Uterus (tissue), 2 donors: ENCODE measurements at regions not wholly inside any gene's neighbourhood (a gene's known extent, or its start where the extent isn't known, plus 50 kb on each side); places are given as distances from the start of the nearest gene placed in this dataset.

Experiments used
- CTCF ChIP-seq, 4 experiments: fragments of 200-600 bp in 2 of 4; fragments of 450-650 bp in 2 of 4; sonication (generic) in 2 of 4; IDR thresholded peaks; one replicate each; pipeline ENCODE4 v1.5.1; 2016 to 2019; ENCODE audit warnings: antibody characterized with exemption in 4 of 4, mild to moderate bottlenecking in 2 of 4, moderate library complexity in 1 of 4
- POLR2A ChIP-seq, 2 donors: fragments of 450-650 bp; IDR thresholded peaks; one replicate each; pipeline ENCODE4 v1.6.1; 2016; ENCODE audit warnings: antibody characterized with exemption in 2 of 2, mild to moderate bottlenecking in 1 of 2, moderate library complexity in 1 of 2

GRCh38 chr5:106640511-106640910 is 1030.2 kb downstream of the EFNA5 start:
- TF ChIP-seq CTCF (IDR thresholded peaks at IDR 0.05), result no peak
- TF ChIP-seq POLR2A (IDR thresholded peaks at IDR 0.05), result no peak
